Stimulated activated CD4-positive, alpha-beta T cell treated with anti-CD3 and anti-CD28 coated beads, TNF-alpha, amount 100 ng/mL, for 48 hours (primary cell): ENCODE measurements at regions not wholly inside any gene's neighbourhood (a gene's known extent, or its start where the extent isn't known, plus 50 kb on each side); places are given as distances from the start of the nearest gene placed in this dataset.
"Not testable (repeated sequence)": the region's sequence is repeated elsewhere in the genome, so short reads cannot be mapped to it uniquely, and the experiment has no call there.

Experiments used
- DNase-seq, 3 donors: peaks; one replicate each; pipeline ENCODE4 v3.0.0-alpha.2; 2020; ENCODE audit warnings: low read depth in 3 of 3

GRCh38 chr2:198308368-198308767 lies 504.0 kb downstream of the PLCL1 start:
- no peak for DNase-seq

- no peak for DNase-seq
These were observed 502.7 kb downstream of the PLCL1 start for GRCh38 chr2:198307093-198307492.

- no peak for DNase-seq
These were observed 500.5 kb downstream of the PLCL1 start for GRCh38 chr2:198304859-198305258.

GRCh38 chr2:198297350-198297749 lies 493.0 kb downstream of the PLCL1 start:
- no peak for DNase-seq

GRCh38 chr2:198296665-198297308 lies 492.4 kb downstream of the PLCL1 start:
- DNase-seq, result peak; percentile 10 to 53 (median 23)

- DNase-seq, result no peak
These were observed 488.9 kb downstream of the PLCL1 start for GRCh38 chr2:198293281-198293680.

GRCh38 chr2:198289811-198290210 lies 485.4 kb downstream of the PLCL1 start:
- no peak for DNase-seq

- no peak for DNase-seq
These were observed 483.3 kb downstream of the PLCL1 start for GRCh38 chr2:198287706-198288105.

GRCh38 chr2:198285216-198285615 lies 480.8 kb downstream of the PLCL1 start:
- DNase-seq, result no peak

- no peak for DNase-seq
These were observed 478.8 kb downstream of the PLCL1 start for GRCh38 chr2:198283146-198283545.

- DNase-seq, result no peak
These were observed 477.7 kb downstream of the PLCL1 start for GRCh38 chr2:198282061-198282460.

GRCh38 chr2:198280145-198280544 lies 475.8 kb downstream of the PLCL1 start:
- DNase-seq, result no peak

- DNase-seq, result no peak
These were observed 474.6 kb downstream of the PLCL1 start for GRCh38 chr2:198279026-198279425.

- DNase-seq, result no peak
These were observed 472.8 kb downstream of the PLCL1 start for GRCh38 chr2:198277181-198277580.

GRCh38 chr2:198273660-198274059 lies 469.3 kb downstream of the PLCL1 start:
- no peak for DNase-seq

GRCh38 chr2:198270157-198270556 lies 465.8 kb downstream of the PLCL1 start:
- DNase-seq, result not testable (repeated sequence)

- no peak for DNase-seq
These were observed 464.1 kb downstream of the PLCL1 start for GRCh38 chr2:198268519-198268918.

GRCh38 chr2:198259496-198259895 lies 455.1 kb downstream of the PLCL1 start:
- no peak for DNase-seq

- no peak for DNase-seq
These were observed 450.2 kb downstream of the PLCL1 start for GRCh38 chr2:198254536-198255090.

GRCh38 chr2:198253995-198254394 lies 449.6 kb downstream of the PLCL1 start:
- DNase-seq, result no peak

- no peak for DNase-seq
These were observed 448.1 kb downstream of the PLCL1 start for GRCh38 chr2:198252472-198252871.

- DNase-seq, result no peak
These were observed 437.7 kb downstream of the PLCL1 start for GRCh38 chr2:198242093-198242492.

- no peak for DNase-seq
These were observed 434.0 kb downstream of the PLCL1 start for GRCh38 chr2:198238429-198238828.

- DNase-seq, result no peak
These were observed 431.9 kb downstream of the PLCL1 start for GRCh38 chr2:198236338-198236737.
